DMS79 treated with DMSO at 0.1 percent for 48 hours (cell line): ENCODE measurements at regions not wholly inside any gene's neighbourhood (a gene's known extent, or its start where the extent isn't known, plus 50 kb on each side); places are given as distances from the start of the nearest gene placed in this dataset.
A peak's percentile ranks its signal among the peaks of the same experiment; 100 is the strongest.
"Not testable (repeated sequence)": the region's sequence is repeated elsewhere in the genome, so short reads cannot be mapped to it uniquely, and the experiment has no call there.

Experiments
- DNase-seq: peaks from one replicate; lab custom pipeline; 2025; lab: John Stamatoyannopoulos, UW

- DNase-seq: not testable (repeated sequence)
Observed at GRCh38 chr2:166743482-166743881, 144.8 kb upstream of the XIRP2 start.

- DNase-seq: no peak
Observed at GRCh38 chr2:166727095-166727494, 161.2 kb upstream of the XIRP2 start.

- DNase-seq: no peak
Observed at GRCh38 chr2:166725927-166726924, 162.1 kb upstream of the XIRP2 start.

GRCh38 chr2:166716968-166717367, 171.3 kb upstream of the XIRP2 start:
- DNase-seq: no peak

- no peak for DNase-seq
Observed at GRCh38 chr2:166700079-166700478, 188.2 kb upstream of the XIRP2 start.

GRCh38 chr2:166695154-166695553, 193.1 kb upstream of the XIRP2 start:
- no peak for DNase-seq

GRCh38 chr2:166686057-166686456, 192.0 kb upstream of the SCN7A start:
- not testable (repeated sequence) for DNase-seq

GRCh38 chr2:166677996-166678395, 183.9 kb upstream of the SCN7A start:
- DNase-seq: no peak

GRCh38 chr2:166676716-166677115, 182.7 kb upstream of the SCN7A start:
- DNase-seq: no peak

- no peak for DNase-seq
Observed at GRCh38 chr2:166675553-166675952, 181.5 kb upstream of the SCN7A start.

- no peak for DNase-seq
Observed at GRCh38 chr2:166673986-166674385, 179.9 kb upstream of the SCN7A start.

GRCh38 chr2:166671801-166672200, 177.8 kb upstream of the SCN7A start:
- DNase-seq: no peak

- no peak for DNase-seq
Observed at GRCh38 chr2:166671235-166671634, 177.2 kb upstream of the SCN7A start.

- no peak for DNase-seq
Observed at GRCh38 chr2:166665991-166666940, 172.2 kb upstream of the SCN7A start.

GRCh38 chr2:166661824-166662223, 167.8 kb upstream of the SCN7A start:
- no peak for DNase-seq

GRCh38 chr2:166661391-166661790, 167.3 kb upstream of the SCN7A start:
- no peak for DNase-seq

- no peak for DNase-seq
Observed at GRCh38 chr2:166658901-166659300, 164.9 kb upstream of the SCN7A start.

- DNase-seq: no peak
Observed at GRCh38 chr2:166653185-166653813, 159.2 kb upstream of the SCN7A start.

- DNase-seq: no peak
Observed at GRCh38 chr2:166651991-166652390, 157.9 kb upstream of the SCN7A start.

- DNase-seq: no peak
Observed at GRCh38 chr2:166651080-166651675, 157.1 kb upstream of the SCN7A start.

- DNase-seq: no peak
Observed at GRCh38 chr2:166647935-166648334, 153.9 kb upstream of the SCN7A start.

GRCh38 chr2:166643980-166644379, 149.9 kb upstream of the SCN7A start:
- DNase-seq: peak; percentile 15
